Activated CD4-positive, CD25-positive, alpha-beta regulatory T cell treated with anti-CD3 and anti-CD28 coated beads, Interleukin-2, amount 50 U/mL, for 24 hours (primary cell): ENCODE measurements at regions not wholly inside any gene's neighbourhood (a gene's known extent, or its start where the extent isn't known, plus 50 kb on each side); places are given as distances from the start of the nearest gene placed in this dataset.

ENCODE experiments used
- ATAC-seq, 2 donors: fragments of 150-1000 bp; cut with Tn5 transposase; one replicate each; pipeline ENCODE4 v1.10.0; 2021; ENCODE audit warnings: mild to moderate bottlenecking in 1 of 2, moderate library complexity in 1 of 2

- ATAC-seq: no peak
These were observed 537.3 kb upstream of the SEMA6D start for GRCh38 chr15:47179988-47180387.

GRCh38 chr15:47182818-47183217 lies 534.5 kb upstream of the SEMA6D start:
- ATAC-seq: no peak

GRCh38 chr15:47184003-47184907 lies 533.0 kb upstream of the SEMA6D start:
- peak; percentile 25 to 33 for ATAC-seq

GRCh38 chr15:47184908-47185801 lies 532.1 kb upstream of the SEMA6D start:
- ATAC-seq: no peak

- no peak for ATAC-seq
These were observed 531.2 kb upstream of the SEMA6D start for GRCh38 chr15:47186075-47186474.

- no peak for ATAC-seq
These were observed 528.4 kb upstream of the SEMA6D start for GRCh38 chr15:47188758-47189507.

GRCh38 chr15:47194718-47195117 lies 522.6 kb upstream of the SEMA6D start:
- ATAC-seq: no peak

- no peak for ATAC-seq
These were observed 521.3 kb upstream of the SEMA6D start for GRCh38 chr15:47196048-47196447.

- no peak for ATAC-seq
These were observed 513.3 kb upstream of the SEMA6D start for GRCh38 chr15:47203993-47204392.

GRCh38 chr15:47206358-47206978 lies 510.8 kb upstream of the SEMA6D start:
- no peak for ATAC-seq

GRCh38 chr15:47209591-47209990 lies 507.7 kb upstream of the SEMA6D start:
- ATAC-seq: no peak

- ATAC-seq: no peak
These were observed 504.9 kb upstream of the SEMA6D start for GRCh38 chr15:47212222-47213010.

GRCh38 chr15:47213883-47214282 lies 503.4 kb upstream of the SEMA6D start:
- no peak for ATAC-seq

GRCh38 chr15:47218295-47218694 lies 499.0 kb upstream of the SEMA6D start:
- no peak for ATAC-seq

- no peak for ATAC-seq
These were observed 472.9 kb upstream of the SEMA6D start for GRCh38 chr15:47244361-47244760.

- ATAC-seq: no peak
These were observed 471.0 kb upstream of the SEMA6D start for GRCh38 chr15:47246317-47246716.

GRCh38 chr15:47258521-47258920 lies 458.8 kb upstream of the SEMA6D start:
- no peak for ATAC-seq

GRCh38 chr15:47265686-47266085 lies 451.6 kb upstream of the SEMA6D start:
- ATAC-seq: no peak

- no peak for ATAC-seq
These were observed 450.7 kb upstream of the SEMA6D start for GRCh38 chr15:47266566-47266965.

- no peak for ATAC-seq
These were observed 443.4 kb upstream of the SEMA6D start for GRCh38 chr15:47273864-47274263.

GRCh38 chr15:47283246-47283645 lies 434.1 kb upstream of the SEMA6D start:
- ATAC-seq: no peak

- no peak for ATAC-seq
These were observed 428.5 kb upstream of the SEMA6D start for GRCh38 chr15:47288794-47289193.
